Suppressor macrophage (primary cell): ENCODE measurements at regions not wholly inside any gene's neighbourhood (a gene's known extent, or its start where the extent isn't known, plus 50 kb on each side); places are given as distances from the start of the nearest gene placed in this dataset.

Experiments used
- DNase-seq, 4 experiments: peaks; one replicate each; pipeline ENCODE4 v3.0.0-alpha.2; 2020 to 2022

- DNase-seq, result no peak
Observed at GRCh38 chr3:107236655-107237337, 140.4 kb upstream of the CCDC54 start.

GRCh38 chr3:107238787-107239186 lies 138.5 kb upstream of the CCDC54 start:
- DNase-seq, result no peak

- DNase-seq, result no peak
Observed at GRCh38 chr3:107239703-107240102, 137.5 kb upstream of the CCDC54 start.

GRCh38 chr3:107240183-107241091 lies 136.8 kb upstream of the CCDC54 start:
- DNase-seq, result peak; percentile 85 to 94 (median 90)

- DNase-seq, result peak; percentile 3 to 30 (median 8)
Observed at GRCh38 chr3:107241217-107241616, 136.0 kb upstream of the CCDC54 start.

- no peak for DNase-seq
Observed at GRCh38 chr3:107242579-107242978, 134.7 kb upstream of the CCDC54 start.

GRCh38 chr3:107247116-107247515 lies 130.1 kb upstream of the CCDC54 start:
- no peak for DNase-seq

GRCh38 chr3:107249132-107249531 lies 128.1 kb upstream of the CCDC54 start:
- DNase-seq, result no peak

- DNase-seq, result no peak
Observed at GRCh38 chr3:107250221-107250620, 127.0 kb upstream of the CCDC54 start.

- no peak for DNase-seq
Observed at GRCh38 chr3:107251819-107252218, 125.4 kb upstream of the CCDC54 start.

GRCh38 chr3:107256963-107257362 lies 120.3 kb upstream of the CCDC54 start:
- no peak for DNase-seq

GRCh38 chr3:107258300-107258699 lies 118.9 kb upstream of the CCDC54 start:
- DNase-seq, result no peak

- DNase-seq, result no peak
Observed at GRCh38 chr3:107260207-107260606, 117.0 kb upstream of the CCDC54 start.

- DNase-seq, result no peak
Observed at GRCh38 chr3:107263269-107264021, 113.8 kb upstream of the CCDC54 start.

- DNase-seq, result no peak
Observed at GRCh38 chr3:107264888-107265287, 112.4 kb upstream of the CCDC54 start.

- no peak for DNase-seq
Observed at GRCh38 chr3:107265526-107265925, 111.7 kb upstream of the CCDC54 start.

GRCh38 chr3:107268469-107268868 lies 108.8 kb upstream of the CCDC54 start:
- no peak for DNase-seq

GRCh38 chr3:107269136-107269535 lies 108.1 kb upstream of the CCDC54 start:
- no peak for DNase-seq

GRCh38 chr3:107271787-107272387 lies 105.4 kb upstream of the CCDC54 start:
- DNase-seq, result peak in 3 of 4 experiments; percentile 5 to 71 (median 55)

- DNase-seq, result no peak
Observed at GRCh38 chr3:107272471-107272870, 104.8 kb upstream of the CCDC54 start.

- no peak for DNase-seq
Observed at GRCh38 chr3:107272885-107273284, 104.4 kb upstream of the CCDC54 start.

- no peak for DNase-seq
Observed at GRCh38 chr3:107273771-107274170, 103.5 kb upstream of the CCDC54 start.

GRCh38 chr3:107275511-107275910 lies 101.7 kb upstream of the CCDC54 start:
- no peak for DNase-seq
